GM18909 (cell line): ENCODE measurements at regions not wholly inside any gene's neighbourhood (a gene's known extent, or its start where the extent isn't known, plus 50 kb on each side); places are given as distances from the start of the nearest gene placed in this dataset.

Experiments
- ATAC-seq: cut with Tn5 transposase; IDR thresholded peaks from one replicate; pipeline ENCODE4 v1.9.1; 2021; ENCODE audit warnings: mild to moderate bottlenecking; ENCODE audit not compliant: unreplicated experiment, poor library complexity

DNA sequence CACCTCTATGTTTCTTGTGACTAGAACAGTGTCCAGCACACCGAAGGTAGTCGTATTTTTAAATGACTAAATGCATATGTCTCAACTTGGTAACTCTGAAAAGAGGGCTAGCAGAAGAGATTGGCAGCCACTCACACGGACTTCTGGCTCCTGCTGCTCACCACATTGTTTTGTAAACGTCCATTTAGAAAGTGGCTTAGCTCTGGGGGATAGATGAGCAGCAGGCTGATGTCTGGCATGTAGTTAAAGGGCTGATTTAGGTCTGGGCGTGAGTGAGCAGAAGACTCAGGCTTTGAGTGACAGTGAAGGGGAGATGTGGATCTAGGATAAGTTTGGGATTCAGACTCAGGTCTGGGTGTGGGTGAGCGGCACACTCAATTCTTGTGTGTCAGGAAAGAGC, 372.9 kb upstream of the HS6ST1 start:
- ATAC-seq = no peak

DNA sequence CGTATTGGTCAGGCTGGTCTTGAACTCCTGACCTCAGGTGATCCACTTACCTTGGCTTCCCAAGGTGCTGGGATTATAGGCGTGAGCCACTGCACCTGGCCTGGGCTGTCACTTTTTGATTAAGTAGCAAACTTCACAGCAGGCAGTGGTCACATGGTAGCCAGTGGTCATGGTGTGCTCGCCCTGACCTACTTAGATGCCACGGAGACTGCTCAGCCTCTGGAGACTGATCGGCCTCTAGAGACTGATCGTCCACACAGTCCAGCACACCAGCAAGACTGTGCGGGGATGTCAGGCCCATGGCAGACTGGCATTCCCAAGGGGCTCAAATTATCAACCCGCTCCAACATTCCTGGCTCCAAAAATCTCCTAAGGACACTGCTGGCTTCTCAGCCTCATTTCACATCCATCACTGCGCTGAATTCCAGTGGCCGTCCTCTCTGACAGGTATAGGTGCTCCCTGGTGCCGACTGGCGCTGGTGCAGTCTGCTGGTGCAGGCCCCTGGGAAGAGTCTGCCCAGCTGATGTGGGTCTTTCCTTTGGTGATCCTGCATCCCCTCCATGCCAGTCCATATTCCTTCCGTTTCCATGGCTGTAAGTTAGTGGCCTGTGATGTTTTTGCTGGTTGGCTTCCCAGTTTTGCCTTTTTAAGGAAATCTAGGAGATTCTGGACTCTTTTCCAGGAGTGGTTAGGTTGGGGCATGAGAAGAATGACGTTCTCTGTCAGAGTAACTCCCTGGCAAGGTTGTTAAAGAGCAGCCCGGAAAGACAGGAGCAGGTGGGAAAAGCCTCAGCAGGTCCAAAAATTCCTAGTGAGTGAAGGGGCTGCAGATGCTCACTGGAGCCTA, 374.5 kb upstream of the HS6ST1 start:
- no peak for ATAC-seq

DNA sequence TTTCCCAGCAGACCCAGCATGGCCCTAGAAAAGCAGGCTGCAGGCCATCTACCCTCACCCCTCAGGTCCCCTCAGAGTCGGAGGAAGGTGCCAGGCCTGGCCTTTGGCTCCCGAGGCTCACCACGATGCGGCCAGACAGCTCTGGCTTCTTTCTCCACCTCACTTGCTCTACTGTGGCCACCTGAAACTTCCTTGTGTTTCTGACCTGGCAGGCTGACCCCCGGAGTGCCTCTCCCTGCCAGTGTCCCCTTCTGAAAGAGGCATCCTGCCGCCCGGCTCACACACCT, 375.0 kb upstream of the HS6ST1 start:
- no peak for ATAC-seq

DNA sequence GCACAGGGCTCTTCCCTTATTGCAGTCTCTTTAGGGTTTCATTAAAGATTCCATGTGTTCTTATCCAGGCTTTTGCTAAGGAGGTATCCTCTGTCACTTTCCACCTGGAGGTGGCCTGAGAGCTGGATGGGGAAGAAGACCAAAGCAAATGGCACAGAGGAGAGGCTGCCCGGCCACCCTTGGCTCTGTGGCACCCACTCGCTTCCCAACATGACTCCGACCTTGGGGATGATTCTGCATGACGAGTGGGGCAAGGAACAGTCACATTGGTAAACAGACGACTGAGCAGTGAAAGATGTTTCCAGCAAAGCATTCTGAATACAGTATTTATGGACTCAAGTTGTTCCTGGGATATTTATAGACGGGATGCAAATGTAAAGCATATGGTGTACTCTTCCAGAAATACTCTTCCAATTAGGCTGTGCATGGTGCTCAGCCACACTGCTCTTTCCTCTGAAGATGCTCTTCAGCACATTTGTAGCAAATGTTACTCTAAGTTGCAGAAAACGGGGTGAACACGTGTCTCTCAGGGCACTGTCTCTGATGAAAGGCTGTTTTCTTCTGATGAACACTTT, 377.1 kb upstream of the HS6ST1 start:
- ATAC-seq = no peak

DNA sequence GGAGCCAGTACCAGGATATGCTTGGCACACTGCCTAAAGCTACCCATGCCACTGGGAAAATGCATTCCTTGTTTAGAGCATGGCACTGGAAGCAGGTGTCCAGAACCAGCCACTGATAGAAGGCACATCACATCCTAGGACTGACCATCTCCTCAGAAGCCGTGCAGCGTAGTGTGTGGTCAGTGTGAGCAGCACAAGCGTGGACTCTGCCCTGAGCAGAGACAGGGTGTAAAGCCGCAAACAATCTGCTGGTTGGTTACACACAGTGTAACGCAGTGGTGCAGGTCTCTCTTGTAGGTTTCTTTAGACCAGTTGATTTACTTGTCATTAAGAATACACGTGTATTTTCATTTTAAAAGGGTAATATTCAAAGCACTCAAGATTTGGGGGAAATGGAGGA, 377.8 kb upstream of the HS6ST1 start:
- no peak for ATAC-seq

DNA sequence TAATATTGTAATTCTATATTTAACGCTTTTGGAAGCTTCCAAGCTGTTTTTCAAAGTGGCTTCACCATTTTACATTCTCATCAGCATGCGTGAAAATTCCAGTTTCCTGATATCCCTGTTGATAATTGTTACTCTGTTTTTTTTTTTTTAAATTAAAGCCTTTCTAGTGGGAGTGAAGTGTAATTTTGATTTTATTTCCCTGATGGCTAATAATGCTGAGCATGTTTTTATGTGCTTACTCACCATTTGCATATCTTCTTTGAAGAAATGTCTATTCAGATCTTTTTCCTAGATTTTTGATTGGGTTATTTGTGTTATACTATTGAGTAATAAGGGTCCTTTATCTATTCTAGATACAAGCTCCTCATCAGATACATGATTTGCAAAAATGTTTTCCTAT, 382.8 kb upstream of the HS6ST1 start:
- no peak for ATAC-seq

DNA sequence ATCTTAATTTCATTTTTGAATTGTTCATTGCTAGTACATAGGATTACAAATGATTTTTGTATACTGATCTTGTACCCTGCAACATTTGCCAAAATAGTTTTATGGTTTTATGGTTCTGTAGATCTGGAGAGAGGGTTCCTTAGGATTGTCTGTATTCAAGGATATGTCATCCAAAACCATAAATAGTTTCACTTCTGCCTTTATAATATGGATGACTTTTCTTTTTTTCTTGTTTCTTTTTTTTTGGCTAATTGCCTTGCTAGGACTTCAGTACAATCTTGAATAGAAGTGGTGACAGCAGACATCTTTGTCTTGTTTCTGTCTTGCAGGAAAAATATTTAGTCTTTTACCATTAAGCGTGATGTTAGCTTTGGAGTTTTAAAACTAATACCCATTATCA, 383.9 kb upstream of the HS6ST1 start:
- ATAC-seq = no peak

DNA sequence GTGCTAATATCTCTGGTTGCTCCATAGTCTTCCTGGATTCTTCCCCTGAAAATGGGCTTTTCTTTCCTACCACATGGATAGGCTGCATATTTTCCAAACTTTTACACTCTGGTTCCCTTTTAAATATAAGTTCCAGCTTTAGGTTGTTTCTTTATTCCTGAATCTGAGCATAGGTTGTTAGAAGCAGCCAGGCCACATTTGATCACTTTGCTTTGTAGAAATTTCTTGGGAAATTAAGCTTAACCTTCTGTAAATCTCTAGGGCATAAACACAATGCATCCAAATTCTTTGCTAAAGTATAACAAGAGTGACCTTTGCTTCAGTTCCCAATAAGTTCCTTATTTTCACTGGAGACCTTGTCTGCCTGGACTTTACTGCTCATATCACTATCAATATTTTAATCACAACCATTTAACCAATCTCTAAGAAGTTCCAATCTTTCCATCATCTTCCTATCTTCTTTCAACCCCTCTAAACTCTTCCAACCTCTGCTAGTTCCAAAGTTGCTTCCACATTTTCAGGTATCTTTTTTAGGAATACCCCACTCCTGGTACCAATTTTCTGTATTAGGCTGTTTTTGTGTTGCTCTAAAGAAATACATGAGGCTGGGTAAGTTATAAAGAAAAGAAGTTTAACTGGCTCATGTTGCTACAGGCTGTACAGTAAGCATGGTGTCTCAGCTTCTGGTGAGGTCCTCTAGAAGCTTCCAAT, 389.6 kb upstream of the HS6ST1 start:
- ATAC-seq = no peak

DNA sequence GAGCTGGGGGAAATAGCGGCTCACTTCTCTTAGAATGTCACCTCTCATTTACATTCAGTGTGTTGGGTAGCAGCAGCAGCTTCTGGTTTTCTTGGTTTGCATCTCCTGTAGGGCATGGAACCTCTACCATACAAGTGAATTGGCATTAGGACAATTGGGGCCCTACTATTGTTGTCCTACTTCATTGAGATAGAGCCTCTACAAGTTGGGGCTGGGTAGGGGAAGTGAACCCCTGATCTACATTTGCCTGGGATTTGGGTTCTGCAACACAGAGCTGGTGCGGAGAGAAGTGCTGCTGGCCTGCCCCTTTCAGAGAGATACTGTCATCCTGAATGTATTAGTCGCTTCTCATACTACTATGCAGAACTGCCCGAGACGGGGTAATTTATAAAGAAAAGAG, 391.6 kb upstream of the HS6ST1 start:
- ATAC-seq = no peak

DNA sequence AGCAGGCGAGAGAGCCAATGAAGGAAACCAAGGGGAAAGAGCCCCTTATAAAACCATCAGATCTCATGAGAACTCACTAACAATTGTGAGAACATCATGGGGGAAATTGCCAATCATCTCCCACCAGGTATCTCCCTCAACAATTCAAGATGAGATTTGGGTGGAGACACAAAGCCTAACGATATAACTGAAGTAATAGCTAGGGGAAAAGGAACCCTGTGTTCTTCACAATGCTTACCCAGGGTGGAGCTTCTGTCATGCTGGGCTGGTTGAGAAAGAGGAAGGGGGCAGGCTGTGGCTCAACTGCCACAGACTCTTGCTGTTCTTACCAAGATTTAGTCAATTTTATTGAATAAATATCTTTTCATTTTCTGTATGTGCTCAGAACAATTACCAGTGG, 392.1 kb upstream of the HS6ST1 start:
- ATAC-seq = no peak

DNA sequence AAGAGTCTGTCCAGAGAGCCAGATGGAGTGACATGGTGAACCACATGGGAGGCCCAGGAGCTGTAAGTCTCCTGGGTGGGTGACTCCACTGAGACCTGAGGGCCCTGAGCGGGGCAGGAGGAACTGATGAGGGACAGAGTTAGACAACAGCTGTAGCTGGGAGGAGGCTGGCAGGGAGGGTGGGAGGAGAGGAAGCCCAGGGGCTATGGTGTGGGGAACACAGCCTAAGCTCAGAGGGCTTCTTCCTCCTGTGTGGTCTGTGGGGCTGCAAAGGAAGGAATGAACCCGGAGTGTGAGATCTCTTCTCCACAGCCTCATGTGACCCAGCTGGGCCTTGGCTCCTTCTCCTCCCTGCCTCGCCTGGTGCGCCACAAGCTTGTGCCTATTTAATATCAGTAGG, 395.6 kb upstream of the HS6ST1 start:
- no peak for ATAC-seq

DNA sequence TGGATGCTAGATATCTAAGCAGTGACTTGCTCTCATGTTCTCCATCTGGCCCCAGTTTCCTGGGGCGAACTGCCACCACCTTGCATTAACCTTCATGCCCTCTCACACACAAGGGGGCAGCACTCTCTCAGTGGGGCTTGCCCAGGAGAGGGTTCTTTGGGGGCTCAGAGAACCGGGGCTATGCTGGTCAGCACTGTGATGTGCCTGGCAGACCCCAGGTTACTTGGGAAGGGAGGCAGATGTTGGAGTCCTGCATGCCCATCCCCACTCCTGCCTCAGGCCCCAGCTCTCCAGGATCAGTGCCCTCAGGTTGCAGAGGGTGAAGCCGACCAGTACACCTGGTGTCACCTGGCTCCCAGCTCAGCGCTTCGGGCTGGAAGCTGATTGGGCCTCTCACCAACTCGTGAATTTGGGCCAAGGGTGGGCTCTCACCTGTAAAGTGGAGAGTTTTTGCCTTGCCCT, 396.2 kb upstream of the HS6ST1 start:
- no peak for ATAC-seq

DNA sequence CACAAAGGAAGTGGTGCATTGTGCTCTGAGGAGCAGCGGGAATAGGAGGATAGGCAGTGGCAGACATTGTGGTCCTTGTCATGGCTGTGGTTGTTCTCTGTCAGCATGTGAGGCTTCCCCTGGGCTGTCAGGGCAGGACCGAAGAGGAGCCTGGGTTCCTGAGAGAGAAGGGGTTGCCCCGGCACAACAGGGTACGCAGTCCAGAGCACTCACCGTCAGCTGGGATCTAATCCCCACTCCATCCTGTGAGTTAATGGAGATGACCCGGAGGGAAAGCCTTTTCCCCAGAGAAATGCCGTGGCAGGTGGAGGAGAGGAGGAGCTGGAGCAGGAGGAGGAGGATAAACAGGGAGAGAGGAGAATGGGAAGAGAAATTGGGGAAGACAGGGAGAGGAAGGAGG, 396.7 kb upstream of the HS6ST1 start:
- ATAC-seq = no peak

DNA sequence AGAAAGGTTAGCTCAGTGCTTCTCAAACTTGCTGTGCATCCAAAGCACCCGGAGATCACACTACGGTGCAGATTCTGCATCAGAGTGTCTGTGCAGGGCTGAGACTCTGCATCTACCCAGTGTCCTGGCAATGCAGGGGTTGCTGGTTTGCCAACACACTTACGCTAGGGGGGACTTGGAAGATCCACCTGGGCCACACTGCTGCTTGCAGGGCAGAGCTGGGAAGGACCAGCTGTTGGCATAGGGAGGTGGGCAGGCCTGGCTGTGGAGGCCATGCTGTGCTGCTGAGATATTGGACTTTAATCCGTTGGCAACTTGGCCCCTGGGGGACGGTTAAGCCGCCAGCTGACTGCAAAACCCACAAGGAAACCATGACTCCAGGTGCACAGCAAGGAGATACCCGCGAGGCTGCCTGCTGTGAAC, 397.6 kb upstream of the HS6ST1 start:
- no peak for ATAC-seq

DNA sequence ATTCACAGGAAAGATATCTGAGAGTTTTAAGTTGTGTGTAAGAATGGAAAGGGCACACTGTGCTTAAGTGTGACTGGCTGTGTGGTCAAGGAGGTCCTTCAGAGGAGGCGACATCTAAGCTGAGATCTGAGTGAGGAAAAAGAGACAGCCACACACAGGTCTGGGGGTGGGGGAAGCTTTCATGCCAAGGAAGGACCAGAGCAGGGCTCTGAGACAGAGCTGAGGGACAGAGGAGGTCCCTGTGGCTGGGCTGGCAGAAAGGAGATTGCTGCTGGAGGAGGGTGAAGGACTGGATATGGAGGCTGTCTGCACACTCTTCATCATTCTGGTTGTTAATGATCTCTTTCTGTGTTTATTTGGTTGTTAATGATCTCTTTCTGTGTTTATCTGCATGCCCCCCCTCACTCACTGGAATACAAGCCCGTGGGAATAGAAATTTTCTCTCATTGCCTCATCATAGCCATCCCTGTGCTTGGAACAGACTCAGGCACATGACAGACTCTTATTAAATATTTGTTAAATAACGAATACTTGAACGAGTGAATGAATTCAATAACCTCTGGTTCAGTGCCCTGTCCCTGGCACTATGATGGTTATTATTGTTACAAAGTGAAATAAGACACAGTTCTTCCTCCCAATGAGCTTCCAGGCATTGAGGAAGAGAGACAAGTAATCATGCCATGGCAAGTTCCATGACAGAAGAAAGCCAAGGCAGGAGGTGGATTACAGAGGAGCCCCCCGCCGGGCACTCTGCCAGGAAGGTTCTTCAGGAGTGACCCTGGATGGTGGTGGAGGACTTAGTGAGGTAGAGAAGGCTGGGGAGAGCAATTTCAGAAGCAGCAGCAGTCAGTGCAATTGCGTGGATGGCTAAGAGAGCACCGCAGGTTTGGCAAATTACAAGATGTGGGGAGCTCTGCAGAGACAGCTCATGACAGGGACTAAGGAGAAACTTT, 399.4 kb upstream of the HS6ST1 start:
- ATAC-seq = no peak

DNA sequence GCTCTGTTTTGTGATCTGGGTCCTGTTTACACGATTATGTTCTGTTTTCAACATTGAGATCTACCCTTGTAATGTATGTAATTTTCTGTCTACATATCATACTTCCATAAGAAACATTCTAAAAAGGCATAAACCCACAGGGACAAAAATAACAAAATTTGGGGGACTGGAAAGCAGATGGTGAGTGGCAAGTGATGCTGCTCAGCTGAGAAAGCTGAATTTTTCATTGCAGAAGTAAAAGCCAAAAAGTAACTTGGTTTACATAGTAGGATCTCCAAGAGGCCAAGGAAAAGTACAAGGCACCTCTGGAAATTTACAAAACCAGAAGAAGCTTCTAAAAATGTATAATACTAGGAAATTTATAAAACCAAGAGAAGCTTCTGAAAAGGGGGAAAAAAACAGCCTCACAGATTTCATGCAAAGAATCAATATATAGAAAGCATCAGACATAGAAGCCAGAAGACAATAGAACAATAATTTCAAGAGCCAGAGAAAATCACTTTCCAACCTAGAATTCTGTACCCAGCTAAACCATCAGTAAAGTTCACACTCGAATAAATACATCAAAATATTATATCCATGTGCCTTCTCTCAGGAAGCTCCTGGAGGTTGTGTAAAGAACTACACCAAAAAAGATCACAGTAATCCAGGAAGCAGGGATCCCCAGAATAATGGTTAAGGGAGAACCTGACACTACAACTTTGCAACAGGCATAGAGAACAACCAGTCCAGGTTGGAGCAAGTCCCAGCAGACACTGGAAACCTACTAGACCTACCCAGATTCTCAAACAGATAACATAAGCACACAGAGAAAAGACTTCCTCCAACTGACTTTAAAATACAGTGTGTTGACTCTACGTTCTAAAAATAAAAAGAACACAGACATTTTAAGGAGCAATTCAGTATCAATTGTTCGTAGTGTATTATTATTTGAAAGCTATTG, 401.7 kb upstream of the HS6ST1 start:
- no peak for ATAC-seq

DNA sequence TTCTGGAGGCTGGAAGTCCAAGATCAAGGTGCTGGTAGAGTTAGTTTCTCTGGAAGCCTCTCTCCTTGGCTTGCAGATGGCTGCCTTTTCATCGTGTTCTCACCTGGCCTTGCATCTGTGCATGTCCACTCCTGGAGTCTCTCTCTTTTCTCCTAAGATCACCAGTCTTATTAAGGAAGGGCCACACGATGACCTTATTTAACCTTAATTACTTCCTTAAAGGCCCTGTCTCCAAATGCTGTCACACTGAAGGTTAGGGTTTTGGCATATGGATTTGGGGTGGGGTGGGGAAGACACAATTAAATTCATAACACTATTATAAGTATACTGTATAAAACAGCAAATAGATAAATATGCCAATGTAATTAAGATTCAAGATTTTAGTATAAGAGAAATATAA, 402.4 kb upstream of the HS6ST1 start:
- no peak for ATAC-seq

DNA sequence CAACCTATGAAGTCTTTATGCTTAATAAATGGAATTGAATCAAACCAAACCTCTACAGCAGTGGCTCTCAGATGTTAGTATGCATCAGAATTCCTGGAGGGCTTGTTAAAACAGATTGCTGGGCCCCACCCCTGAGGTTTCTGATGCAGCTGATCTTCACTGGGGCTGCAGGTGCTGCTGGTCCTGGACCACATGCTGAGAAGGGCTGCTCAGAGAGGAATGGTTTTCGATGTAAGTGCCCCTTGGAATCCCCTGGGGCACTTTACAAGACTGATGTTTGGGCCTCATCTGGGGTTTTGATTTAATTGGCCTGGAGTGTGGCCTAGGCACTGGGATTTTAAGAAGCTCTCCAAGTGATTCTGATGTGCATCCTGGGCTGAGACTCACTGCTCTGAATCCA, 403.8 kb upstream of the HS6ST1 start:
- ATAC-seq = no peak

DNA sequence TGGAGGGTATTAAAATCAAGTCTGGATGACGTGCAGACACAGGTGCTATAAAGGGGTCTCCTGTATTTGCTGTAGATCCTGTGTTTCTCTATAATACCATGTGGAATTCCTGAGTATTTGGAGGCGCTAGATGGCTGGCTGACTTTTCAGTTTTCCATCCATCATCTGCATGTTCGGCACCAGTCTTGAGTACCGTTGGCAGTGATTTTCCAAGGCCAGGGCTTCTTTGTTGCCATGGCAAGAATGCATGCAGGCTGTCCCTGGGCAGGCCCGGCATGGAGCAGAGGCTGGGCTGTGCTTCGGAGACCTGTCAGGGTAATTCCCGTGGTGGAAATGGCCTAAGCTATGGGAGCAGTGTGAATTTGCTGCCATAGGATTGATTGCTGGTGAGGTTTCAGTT, 405.9 kb upstream of the HS6ST1 start:
- ATAC-seq = no peak

DNA sequence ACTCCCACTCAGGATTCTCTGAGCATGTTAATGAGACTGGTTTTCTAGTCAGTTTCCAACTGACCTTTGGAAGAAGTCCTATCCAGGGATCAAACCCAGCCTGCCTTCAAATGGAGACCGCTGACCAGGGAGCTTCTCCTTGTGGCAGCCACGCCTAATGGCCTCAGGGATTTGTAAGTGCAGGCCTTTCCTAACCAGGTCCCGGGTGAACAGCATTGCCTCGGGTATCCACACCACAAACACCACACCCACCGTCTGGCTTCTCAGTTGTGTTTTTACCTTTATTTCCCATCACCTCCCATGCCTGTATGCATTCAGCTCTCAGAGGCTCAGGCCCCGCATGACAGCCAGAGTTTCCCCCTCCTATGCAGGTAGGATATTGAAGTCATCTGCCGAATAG, 406.3 kb upstream of the HS6ST1 start:
- ATAC-seq = no peak
